ENCODE measurements at regions not wholly inside any gene's neighbourhood (a gene's known extent, or its start where the extent isn't known, plus 50 kb on each side); places are given as distances from the start of the nearest gene placed in this dataset.

GRCh38 chrX:132294776-132295495, 75.7 kb upstream of the RAP2C start:
- Histone ChIP-seq H4K91ac (ENCODE audit: insufficient read length, low read depth, low read length) (no peak overlapping the region), H3K9me3 (ENCODE audit: control insufficient read depth, low read depth, low read length) (no peaks in the 10 kb centered on the region), H3T11ph (ENCODE audit: low read length) (no peak overlapping the region), H2BK5ac (ENCODE audit: insufficient read length, low read length) (no peak overlapping the region), H2BK20ac (ENCODE audit: low read depth, low read length, poor library complexity, severe bottlenecking) (no peak overlapping the region), H3K14ac (ENCODE audit: insufficient read depth, low read length) (no peak overlapping the region), H3K56ac (ENCODE audit: insufficient read length, low read depth, low read length) (no peak overlapping the region), H3K27ac (ENCODE audit: insufficient read length, low read depth, low read length) (no peak overlapping the region), H2BK120ac (ENCODE audit: low read depth, low read length, poor library complexity, severe bottlenecking) (no peak overlapping the region), H3K4me2 (ENCODE audit: insufficient read depth, insufficient read length, low read length) (no peak overlapping the region), H3K79me1 (ENCODE audit: insufficient read depth, low read depth, low read length, poor library complexity, severe bottlenecking) (no peaks in the 10 kb centered on the region), H2BK15ac (ENCODE audit: low read depth, low read length) (no peak overlapping the region), H2AK5ac (ENCODE audit: insufficient read length, low read length) (no peak overlapping the region), H3K23ac (ENCODE audit: insufficient read length, low read depth, low read length) (no peak overlapping the region), H3K4ac (ENCODE audit: low read depth, low read length) (no peak overlapping the region), H3K27me3 (ENCODE audit: insufficient read depth, low read length) (no peaks in the 10 kb centered on the region), H3K23me2 (ENCODE audit: insufficient read length, low read depth, low read length, poor library complexity, severe bottlenecking) (no peaks in the 10 kb centered on the region), H2BK12ac (ENCODE audit: insufficient read length, low read depth, low read length) (no peak overlapping the region), H4K8ac (replicated peaks; ENCODE audit: insufficient read length, low read depth, low read length) (no peak overlapping the region), H4K5ac (ENCODE audit: insufficient read length, low read depth, low read length) (no peak overlapping the region), H2AFZ (ENCODE audit: low read length) (no peak overlapping the region), H4K20me1 (ENCODE audit: control insufficient read depth, insufficient read depth, insufficient read length) (no peaks in the 10 kb centered on the region), H3K4me1 (ENCODE audit: insufficient read depth, low read length) (no peaks in the 10 kb centered on the region), H3K79me2 (ENCODE audit: insufficient read depth, low read length) (no peaks in the 10 kb centered on the region), H3K9ac (ENCODE audit: extremely low read depth, insufficient read length, low read length) (no peak overlapping the region), H3K18ac (ENCODE audit: insufficient read length, low read depth, low read length) (no peak overlapping the region)
- WGBS (ENCODE audit: extremely low coverage, insufficient read length, low lambda C conversion rate), result no CpG with 5 or more reads among the region's 2 CpGs
- Mint-ChIP-seq H3K27me3 (ENCODE audit: low read depth) (peaks cover 4% of the 10 kb centered on the region; the same call in 1 of the 2 replicates), H3K27ac (no peak overlapping the region), H3K4me3 (no peak overlapping the region), H3K9me3 (peaks cover 13 to 14% of the 10 kb centered on the region in 2 experiments), H3K4me1 (no peaks in the 10 kb centered on the region), H3K36me3 (ENCODE audit: insufficient read depth in 1 of 3, low read depth in 3 of 3) (peaks cover 5 to 10% (median 5%) of the 10 kb centered on the region in 3 experiments)
- no peak for TF ChIP-seq CTCF (conservative IDR thresholded peaks at IDR 0.05)
- DNase-seq, result no peak
